ENCODE measurements at regions not wholly inside any gene's neighbourhood (a gene's known extent, or its start where the extent isn't known, plus 50 kb on each side); places are given as distances from the start of the nearest gene placed in this dataset.

- no peak for DNase-seq (ENCODE audit: low read depth, low spot score)
- H3K4me3 ChIP-seq (ENCODE audit: low read depth, low read length) = no peak overlapping the region
- ChIA-PET POLR2A (no interaction called here), CTCF (no interaction called here)
- no peak for TF ChIP-seq CTCF (IDR thresholded peaks at IDR 0.05; ENCODE audit: insufficient read depth, low read length, missing control alignments)
Measured at GRCh38 chr4:133981327-133981726, 220.3 kb downstream of the PABPC4L start.

- POLR2A ChIA-PET = no interaction called here
- no peak for DNase-seq (ENCODE audit: low read depth, low spot score)
- CTCF ChIA-PET = no interaction called here
- TF ChIP-seq CTCF (IDR thresholded peaks at IDR 0.05; ENCODE audit: insufficient read depth, low read length, missing control alignments) = no peak
- no peak overlapping the region for H3K4me3 ChIP-seq (ENCODE audit: low read depth, low read length)
Measured at GRCh38 chr4:133972586-133972985, 229.0 kb downstream of the PABPC4L start.

GRCh38 chr4:133969202-133969848 is 232.3 kb downstream of the PABPC4L start:
- TF ChIP-seq CTCF (IDR thresholded peaks at IDR 0.05; ENCODE audit: insufficient read depth, low read length, missing control alignments) = no peak
- ChIA-PET CTCF (no interaction called here), POLR2A (no interaction called here)
- H3K4me3 ChIP-seq (ENCODE audit: low read depth, low read length) = no peak overlapping the region
- no peak for DNase-seq (ENCODE audit: low read depth, low spot score)

GRCh38 chr4:133968174-133968573 is 233.4 kb downstream of the PABPC4L start:
- ChIA-PET CTCF (no interaction called here), POLR2A (no interaction called here)
- no peak for DNase-seq (ENCODE audit: low read depth, low spot score)
- H3K4me3 ChIP-seq (ENCODE audit: low read depth, low read length) = no peak overlapping the region
- no peak for TF ChIP-seq CTCF (IDR thresholded peaks at IDR 0.05; ENCODE audit: insufficient read depth, low read length, missing control alignments)

GRCh38 chr4:133960975-133961374 is 240.6 kb downstream of the PABPC4L start:
- DNase-seq (ENCODE audit: low read depth, low spot score) = no peak
- POLR2A ChIA-PET = no interaction called here
- CTCF ChIA-PET = no interaction called here
- TF ChIP-seq CTCF (IDR thresholded peaks at IDR 0.05; ENCODE audit: insufficient read depth, low read length, missing control alignments) = no peak
- H3K4me3 ChIP-seq (ENCODE audit: low read depth, low read length) = no peak overlapping the region

GRCh38 chr4:133943081-133943480 is 258.5 kb downstream of the PABPC4L start:
- no peak for DNase-seq (ENCODE audit: low read depth, low spot score)
- ChIA-PET CTCF (no interaction called here), POLR2A (no interaction called here)
- no peak overlapping the region for H3K4me3 ChIP-seq (ENCODE audit: low read depth, low read length)
- TF ChIP-seq CTCF (IDR thresholded peaks at IDR 0.05; ENCODE audit: insufficient read depth, low read length, missing control alignments) = no peak

All from AG04449 (cell line).